MM.1S (cell line): ENCODE measurements at regions not wholly inside any gene's neighbourhood (a gene's known extent, or its start where the extent isn't known, plus 50 kb on each side); places are given as distances from the start of the nearest gene placed in this dataset.

Experiments
- EZH2phosphoT487 ChIP-seq: fragments of 300-600 bp; sonication (generic); IDR thresholded peaks from 2 replicates; pipeline ENCODE4 v1.6.1; 2018; ENCODE audit warnings: antibody characterized with exemption, low read length
- TF ChIP-seq, protein P1 (sequence below): fragments of 300-600 bp; sonication (generic); IDR thresholded peaks from 2 replicates; pipeline ENCODE4 v1.5.1; 2016; ENCODE audit warnings: antibody characterized with exemption, low read length, mixed read lengths

DNA sequence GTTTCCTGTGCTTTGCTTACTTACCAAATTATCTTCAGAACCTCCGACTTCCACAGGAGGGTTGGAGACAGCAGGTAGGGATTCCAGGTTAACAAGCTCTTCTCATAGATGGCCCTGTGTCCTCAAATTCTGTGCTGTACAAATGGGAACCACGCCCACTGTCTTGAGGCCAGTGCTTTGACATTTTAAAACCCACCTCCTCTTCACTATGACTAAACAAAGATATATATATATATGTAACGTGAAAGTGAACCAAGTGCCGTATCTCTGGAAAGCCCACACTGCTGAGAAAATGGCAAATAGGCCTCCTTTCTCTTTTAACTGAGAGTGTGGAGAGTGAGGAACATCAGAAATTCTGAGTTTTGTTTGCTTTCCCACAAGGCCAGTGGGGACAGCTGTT lies 99.6 kb downstream of the ZBTB18 start:
- TF ChIP-seq, protein P1, sequence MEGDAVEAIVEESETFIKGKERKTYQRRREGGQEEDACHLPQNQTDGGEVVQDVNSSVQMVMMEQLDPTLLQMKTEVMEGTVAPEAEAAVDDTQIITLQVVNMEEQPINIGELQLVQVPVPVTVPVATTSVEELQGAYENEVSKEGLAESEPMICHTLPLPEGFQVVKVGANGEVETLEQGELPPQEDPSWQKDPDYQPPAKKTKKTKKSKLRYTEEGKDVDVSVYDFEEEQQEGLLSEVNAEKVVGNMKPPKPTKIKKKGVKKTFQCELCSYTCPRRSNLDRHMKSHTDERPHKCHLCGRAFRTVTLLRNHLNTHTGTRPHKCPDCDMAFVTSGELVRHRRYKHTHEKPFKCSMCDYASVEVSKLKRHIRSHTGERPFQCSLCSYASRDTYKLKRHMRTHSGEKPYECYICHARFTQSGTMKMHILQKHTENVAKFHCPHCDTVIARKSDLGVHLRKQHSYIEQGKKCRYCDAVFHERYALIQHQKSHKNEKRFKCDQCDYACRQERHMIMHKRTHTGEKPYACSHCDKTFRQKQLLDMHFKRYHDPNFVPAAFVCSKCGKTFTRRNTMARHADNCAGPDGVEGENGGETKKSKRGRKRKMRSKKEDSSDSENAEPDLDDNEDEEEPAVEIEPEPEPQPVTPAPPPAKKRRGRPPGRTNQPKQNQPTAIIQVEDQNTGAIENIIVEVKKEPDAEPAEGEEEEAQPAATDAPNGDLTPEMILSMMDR = no peak
- TF ChIP-seq EZH2phosphoT487 = no peak
